C1 segment of cervical spinal cord (tissue), 14 donors: ENCODE measurements at regions not wholly inside any gene's neighbourhood (a gene's known extent, or its start where the extent isn't known, plus 50 kb on each side); places are given as distances from the start of the nearest gene placed in this dataset.
"Not testable (repeated sequence)": the region's sequence is repeated elsewhere in the genome, so short reads cannot be mapped to it uniquely, and the experiment has no call there.

Experiments
- DNase-seq, 14 donors: peaks; one replicate each; lab custom pipeline; 2025; lab: John Stamatoyannopoulos, UW

GRCh38 chr5:25458628-25459027 is 813.9 kb upstream of the CDH10 start:
- no peak for DNase-seq

GRCh38 chr5:25453500-25453899 is 808.7 kb upstream of the CDH10 start:
- DNase-seq = no peak

GRCh38 chr5:25451294-25451693 is 806.5 kb upstream of the CDH10 start:
- no peak for DNase-seq

- no peak for DNase-seq
Observed at GRCh38 chr5:25448646-25449045, 803.9 kb upstream of the CDH10 start.

GRCh38 chr5:25448190-25448621 is 803.4 kb upstream of the CDH10 start:
- DNase-seq = no peak

- DNase-seq = not testable (repeated sequence)
Observed at GRCh38 chr5:25446061-25446420, 801.3 kb upstream of the CDH10 start.

GRCh38 chr5:25445381-25446060 is 800.7 kb upstream of the CDH10 start:
- DNase-seq = not testable (repeated sequence)

GRCh38 chr5:25444697-25445096 is 799.9 kb upstream of the CDH10 start:
- DNase-seq = no peak

- no peak for DNase-seq
Observed at GRCh38 chr5:25441810-25442209, 797.0 kb upstream of the CDH10 start.

GRCh38 chr5:25439025-25439424 is 794.2 kb upstream of the CDH10 start:
- no peak for DNase-seq

GRCh38 chr5:25438375-25438774 is 793.6 kb upstream of the CDH10 start:
- not testable (repeated sequence) for DNase-seq

GRCh38 chr5:25436452-25436851 is 791.7 kb upstream of the CDH10 start:
- no peak for DNase-seq

GRCh38 chr5:25435882-25436281 is 791.1 kb upstream of the CDH10 start:
- DNase-seq = no peak

GRCh38 chr5:25427240-25427639 is 782.5 kb upstream of the CDH10 start:
- no peak for DNase-seq

- no peak for DNase-seq
Observed at GRCh38 chr5:25423271-25423670, 778.5 kb upstream of the CDH10 start.

- DNase-seq = no peak
Observed at GRCh38 chr5:25419684-25420083, 774.9 kb upstream of the CDH10 start.

GRCh38 chr5:25418978-25419377 is 774.2 kb upstream of the CDH10 start:
- no peak for DNase-seq

GRCh38 chr5:25418319-25418859 is 773.6 kb upstream of the CDH10 start:
- no peak for DNase-seq

GRCh38 chr5:25416960-25417359 is 772.2 kb upstream of the CDH10 start:
- DNase-seq = no peak

GRCh38 chr5:25415970-25416369 is 771.2 kb upstream of the CDH10 start:
- no peak for DNase-seq

- no peak for DNase-seq
Observed at GRCh38 chr5:25414742-25415141, 770.0 kb upstream of the CDH10 start.

GRCh38 chr5:25412116-25412661 is 767.4 kb upstream of the CDH10 start:
- no peak for DNase-seq

- DNase-seq = not testable (repeated sequence)
Observed at GRCh38 chr5:25407365-25407764, 762.6 kb upstream of the CDH10 start.
